SH-SY5Y (cell line): ENCODE measurements at regions not wholly inside any gene's neighbourhood (a gene's known extent, or its start where the extent isn't known, plus 50 kb on each side); places are given as distances from the start of the nearest gene placed in this dataset.

Source experiments
- GATA2 ChIP-seq: IDR thresholded peaks from 2 replicates; pipeline ENCODE4 v1.6.1; 2011; ENCODE audit warnings: mild to moderate bottlenecking, low read depth, low read length
- GATA3 ChIP-seq: IDR thresholded peaks from 2 replicates; pipeline ENCODE4 v1.6.1; 2011; ENCODE audit warnings: low read depth, mild to moderate bottlenecking, low read length, moderate library complexity

DNA sequence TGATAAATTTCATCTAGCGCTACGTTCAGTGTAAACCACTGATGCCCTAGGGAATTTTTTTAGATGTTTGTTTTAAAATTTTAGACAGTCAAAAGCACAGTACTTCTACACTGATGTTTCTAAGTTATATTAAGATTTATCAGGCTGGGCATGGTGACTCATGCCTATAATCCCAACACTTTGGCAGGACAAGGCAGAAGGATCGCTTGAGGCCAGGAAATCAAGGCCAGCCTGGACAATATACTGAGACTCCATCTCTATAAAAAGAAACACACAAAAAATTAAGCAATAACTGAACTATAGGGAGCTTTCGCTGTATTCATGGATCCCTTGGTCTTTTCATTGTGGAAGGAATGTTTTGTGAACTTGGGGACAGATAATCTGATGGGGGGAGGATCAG is 50.6 kb upstream of the MAPRE2 start:
- TF ChIP-seq GATA3 (no peak), GATA2 (no peak)
